ENCODE measurements at regions not wholly inside any gene's neighbourhood (a gene's known extent, or its start where the extent isn't known, plus 50 kb on each side); places are given as distances from the start of the nearest gene placed in this dataset.

DNA sequence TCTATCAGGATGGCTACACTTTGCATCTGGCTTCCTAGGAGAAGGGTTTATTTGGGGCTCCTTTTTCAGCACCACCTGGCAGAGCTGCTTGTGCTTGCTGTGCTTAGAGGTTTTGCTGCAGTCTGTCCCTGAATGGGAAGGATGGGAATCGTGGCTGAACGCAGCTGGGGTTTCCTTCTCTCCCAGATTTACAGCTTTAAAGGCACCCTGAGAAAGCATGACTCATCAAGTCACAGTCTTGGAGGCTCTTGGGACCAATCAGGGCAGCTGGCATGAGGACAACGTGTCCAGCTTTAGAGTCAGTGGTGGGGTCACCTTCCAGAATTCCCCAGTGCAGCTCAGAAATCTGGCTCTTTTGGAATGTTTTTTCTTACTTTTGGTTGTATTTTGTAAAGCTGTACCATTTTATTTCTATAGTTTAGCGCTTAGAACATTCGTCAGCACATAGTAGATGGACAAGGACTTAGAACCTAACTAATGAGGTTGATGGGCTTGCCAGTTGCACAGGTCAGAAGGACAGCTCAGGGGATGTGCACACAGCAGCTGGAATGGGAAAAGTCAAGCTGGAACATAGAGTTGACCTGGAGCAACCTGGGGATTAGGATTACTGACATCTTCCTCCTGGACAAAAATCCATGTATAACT is 222.6 kb downstream of the PRDM2 start:
- no peak for DNase-seq (ENCODE audit: low spot score)

DNA sequence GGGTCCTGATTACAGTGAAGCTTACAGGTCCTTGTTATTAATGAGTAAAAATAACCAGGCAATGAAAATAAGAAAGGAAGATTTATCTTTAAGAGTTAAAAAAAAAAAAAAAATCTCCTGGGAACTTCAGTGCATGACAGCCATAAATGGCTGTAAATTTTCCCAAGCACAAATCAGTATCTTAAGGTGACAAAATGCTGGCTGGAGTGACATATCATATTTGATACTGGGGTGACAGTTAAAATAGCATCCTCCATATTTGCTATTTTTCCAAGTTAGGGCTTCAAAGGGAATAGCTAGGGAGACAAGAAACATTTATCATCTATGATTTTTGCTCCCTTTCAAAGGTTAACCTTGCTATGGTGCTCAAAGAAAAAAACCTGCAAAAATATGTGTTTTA is 226.6 kb downstream of the PRDM2 start:
- DNase-seq (ENCODE audit: low spot score): no peak

DNA sequence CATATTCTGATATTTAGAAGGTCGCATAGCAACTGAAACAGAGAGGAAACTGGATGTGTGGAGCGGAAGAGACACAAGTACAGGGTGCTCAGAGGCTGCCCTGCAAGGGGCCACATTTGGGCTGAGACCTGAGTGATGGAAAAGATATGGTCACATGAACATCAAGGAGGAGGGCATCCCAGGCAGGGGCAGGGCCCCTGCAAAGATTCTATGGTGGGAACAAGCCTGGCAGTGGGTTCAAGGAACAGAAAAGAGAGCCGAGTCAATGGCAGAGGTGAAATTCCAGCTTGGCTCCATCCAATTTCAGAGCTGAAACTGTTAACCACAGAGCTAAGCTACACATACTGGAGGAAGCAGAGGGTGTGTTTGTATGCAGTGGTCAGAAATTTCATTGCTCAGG is 227.7 kb downstream of the PRDM2 start:
- DNase-seq (ENCODE audit: low spot score): no peak

DNA sequence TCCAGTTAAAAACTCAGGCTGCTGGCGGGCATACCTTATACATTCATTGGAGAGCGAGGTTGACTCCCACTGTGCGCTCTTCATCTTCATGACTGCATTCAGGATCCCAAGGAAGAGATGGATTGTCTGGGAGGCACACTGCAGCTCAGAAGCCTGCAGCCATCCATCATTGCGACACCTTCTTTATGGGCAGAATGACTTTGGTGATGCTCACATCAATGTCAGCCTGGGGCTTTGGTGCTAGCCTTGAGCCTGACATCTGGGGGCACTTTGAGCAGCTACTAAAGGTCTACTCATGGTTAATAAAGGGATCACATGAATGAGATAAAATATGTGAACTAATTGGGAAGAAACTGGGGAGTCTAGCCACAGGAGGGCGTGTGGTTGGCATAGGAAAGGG is 229.3 kb downstream of the PRDM2 start:
- DNase-seq (ENCODE audit: low spot score): no peak

DNA sequence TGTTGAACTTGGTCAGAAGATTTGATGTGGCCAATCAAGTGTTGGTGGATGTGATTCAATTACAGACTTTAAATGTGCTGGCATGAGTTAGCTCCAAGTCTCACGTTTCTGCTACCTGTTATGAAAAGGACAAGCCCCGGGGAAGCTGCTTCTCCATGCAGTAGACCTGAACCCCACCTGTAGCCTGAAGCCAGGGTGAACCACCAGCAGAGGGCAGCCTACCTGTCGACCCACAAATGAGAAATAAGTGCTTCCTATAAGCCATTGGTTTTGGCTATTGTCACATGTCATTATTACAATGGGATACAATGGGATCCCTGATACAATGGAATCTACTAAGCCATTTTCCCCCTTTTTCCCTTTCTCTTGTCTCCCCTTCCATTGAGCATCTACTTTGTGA is 230.2 kb downstream of the PRDM2 start:
- no peak for DNase-seq (ENCODE audit: low spot score)

DNA sequence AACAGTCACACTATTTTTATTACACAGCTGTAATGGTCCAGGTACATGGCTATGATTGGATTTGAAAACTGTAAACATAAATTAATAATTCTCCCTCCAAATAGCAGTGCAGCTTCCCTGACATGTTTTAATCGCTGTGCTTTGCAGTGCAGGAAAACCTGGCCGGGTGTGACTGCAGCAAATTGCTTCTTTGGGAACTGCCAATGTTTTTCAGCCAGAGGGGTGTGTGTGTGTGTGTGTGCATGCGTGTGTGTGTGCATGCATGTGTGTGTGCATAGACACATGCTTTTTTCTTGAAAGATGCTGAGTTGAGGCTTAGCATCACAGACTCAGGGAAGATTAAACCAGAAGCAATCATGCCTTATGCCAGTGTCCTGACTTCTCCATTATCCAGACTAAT is 231.2 kb downstream of the PRDM2 start:
- no peak for DNase-seq (ENCODE audit: low spot score)

DNA sequence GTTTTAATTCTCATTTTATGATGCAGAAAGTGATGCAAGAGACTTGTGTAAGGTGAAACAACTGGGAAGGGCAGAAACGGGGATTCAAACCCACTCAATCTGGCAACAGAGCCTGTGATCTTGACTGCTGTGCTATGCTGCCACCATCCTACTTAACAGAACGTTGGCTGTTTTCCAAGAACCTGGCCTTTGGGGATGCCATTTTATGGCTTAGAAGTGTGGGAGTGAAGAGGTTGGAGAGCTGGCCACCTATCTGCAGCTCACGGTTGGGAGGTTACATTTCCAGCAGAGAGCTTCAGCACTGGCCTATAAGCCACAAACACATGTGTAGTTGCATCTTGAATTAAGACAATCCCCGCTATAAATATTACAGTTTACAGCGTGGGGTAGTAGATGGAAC is 235.3 kb downstream of the PRDM2 start:
- no peak for DNase-seq (ENCODE audit: low spot score)

DNA sequence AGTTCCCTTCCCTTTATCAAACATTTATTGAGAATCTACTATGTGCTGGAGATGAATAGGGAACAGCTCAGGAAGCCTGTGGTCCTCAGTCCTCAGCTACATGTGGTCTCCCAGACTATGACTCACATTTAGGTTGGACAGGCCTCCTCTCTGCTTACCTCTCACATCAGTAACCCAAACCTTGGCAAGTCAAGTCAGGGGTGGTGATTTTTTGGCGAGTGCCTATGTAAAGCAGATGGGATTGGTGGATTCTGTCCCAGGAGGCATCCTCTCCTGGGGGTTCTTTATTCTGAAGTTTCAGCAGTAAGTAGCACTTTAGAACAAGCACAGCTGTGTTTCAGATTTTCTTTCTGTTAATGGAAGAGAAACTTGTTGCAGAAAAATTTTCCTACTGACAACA is 241.3 kb downstream of the PRDM2 start:
- no peak for DNase-seq (ENCODE audit: low spot score)

DNA sequence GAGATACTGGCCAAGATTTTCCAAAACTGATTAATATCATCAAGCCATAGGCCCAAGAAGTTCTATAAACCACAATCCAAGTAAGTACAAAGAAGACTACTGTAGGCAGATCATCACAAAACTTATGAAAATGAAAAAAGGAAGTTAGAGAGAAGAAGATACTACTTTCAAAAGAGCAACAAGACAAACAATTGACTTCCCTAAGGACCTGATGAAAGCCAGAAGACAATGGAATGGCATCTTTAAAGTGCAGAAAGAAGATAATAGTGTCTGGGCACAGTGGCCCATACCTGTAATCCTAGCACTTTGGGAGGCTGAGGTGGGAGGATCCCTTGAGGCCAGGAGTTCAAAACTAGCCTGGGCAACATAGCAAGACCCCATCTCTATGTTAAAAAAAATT is 243.1 kb downstream of the PRDM2 start:
- no peak for DNase-seq (ENCODE audit: low spot score)

DNA sequence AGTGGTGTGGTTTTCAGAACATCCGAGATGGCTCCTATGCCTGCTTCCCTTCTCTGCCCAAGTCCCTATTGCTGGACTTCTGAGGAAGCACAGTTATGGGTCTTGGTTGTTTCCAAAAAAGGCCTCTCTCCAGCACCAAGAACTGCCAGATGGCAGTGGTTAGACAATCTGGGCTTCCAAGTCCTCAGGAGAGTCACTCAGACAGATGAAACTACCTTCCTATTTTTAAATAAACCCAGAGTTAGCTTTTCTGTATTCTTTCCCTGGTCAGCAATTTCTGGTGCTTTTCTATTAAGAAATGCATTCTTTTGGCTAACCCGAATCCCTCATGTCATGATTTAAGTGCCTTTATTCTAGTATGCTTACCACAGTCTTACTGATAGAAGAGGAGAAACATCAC is 245.9 kb downstream of the PRDM2 start:
- no peak for DNase-seq (ENCODE audit: low spot score)

DNA sequence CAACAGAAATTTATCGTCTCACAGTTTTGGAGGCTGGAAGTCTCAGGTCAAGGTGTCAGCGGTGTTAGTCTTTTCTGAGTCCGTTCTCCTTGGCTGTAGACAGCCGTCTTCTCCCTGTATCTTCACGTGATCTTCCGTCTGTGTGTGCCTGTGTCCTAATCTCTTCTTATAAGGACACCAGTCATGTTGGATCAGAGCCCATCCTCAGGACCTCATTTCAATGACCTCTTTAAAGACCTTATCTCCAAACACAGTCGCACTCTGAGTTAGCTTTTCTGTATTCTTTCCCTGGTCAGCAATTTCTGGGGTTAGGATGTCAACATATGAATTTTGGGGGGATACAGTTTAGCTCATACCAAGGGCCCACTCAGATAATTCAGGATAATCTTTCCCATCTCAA is 247.7 kb downstream of the PRDM2 start:
- no peak for DNase-seq (ENCODE audit: low spot score)

DNA sequence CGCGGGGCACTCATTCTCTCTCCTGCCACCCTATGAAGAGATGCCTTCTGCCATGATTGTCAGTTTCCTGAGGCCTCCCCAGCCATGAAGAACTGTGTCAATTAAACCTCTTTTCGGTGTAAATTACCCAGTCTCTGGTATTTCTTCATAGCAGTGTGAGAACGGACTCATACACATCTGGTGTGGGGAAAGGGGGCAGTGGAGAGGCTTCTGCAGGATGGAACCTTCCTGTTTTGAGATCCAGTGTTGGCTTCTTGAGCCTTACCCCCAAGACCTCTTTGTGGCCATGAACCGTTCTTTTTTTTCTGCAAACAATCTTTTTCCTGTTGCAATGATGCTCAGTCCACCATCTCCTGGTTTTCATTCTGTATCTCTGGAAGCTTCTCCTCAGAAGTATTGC is 248.4 kb downstream of the PRDM2 start:
- DNase-seq (ENCODE audit: low spot score): no peak

DNA sequence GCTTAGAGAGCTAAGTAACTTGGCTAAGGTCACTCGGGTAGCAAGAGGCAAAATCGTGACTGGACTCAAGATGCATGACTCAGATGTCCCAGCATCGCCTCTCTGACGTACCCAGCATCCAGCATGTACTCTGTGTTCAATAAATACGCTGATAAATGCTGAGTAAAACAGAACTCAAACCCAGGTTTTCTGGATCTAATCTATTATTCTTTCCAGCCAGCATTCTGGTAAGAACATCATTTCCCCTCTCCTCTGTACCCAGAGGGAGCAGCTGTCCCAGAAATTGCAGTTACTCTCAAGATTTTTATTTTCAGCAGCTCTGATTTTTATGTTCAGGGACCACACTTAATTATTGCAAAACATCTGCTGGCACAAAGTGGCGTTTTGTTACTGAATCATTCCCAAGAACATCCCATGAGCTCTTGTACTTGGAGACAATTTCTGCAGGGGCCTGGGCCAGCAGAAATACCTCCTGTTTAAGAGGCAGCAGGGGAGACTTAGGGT is 249.0 kb downstream of the PRDM2 start:
- DNase-seq (ENCODE audit: low spot score): no peak

DNA sequence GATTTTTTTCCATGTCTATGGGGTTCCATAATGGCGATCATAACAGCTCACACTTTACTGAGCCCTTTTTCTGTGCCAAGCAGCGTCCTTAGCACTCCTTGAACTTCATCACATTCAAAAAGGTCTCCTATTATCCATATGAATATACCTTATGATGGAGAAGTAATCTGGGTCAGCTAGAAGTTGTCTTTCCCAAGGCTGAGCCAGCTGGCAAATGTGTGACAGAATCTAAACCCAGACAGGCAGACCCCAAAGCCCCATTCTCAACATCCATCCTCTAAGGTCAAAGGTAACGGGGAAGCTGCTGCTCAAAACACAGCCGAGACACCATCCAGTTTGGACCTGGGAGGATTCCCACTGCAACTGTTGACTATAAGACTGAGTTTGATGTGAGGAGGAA is 249.6 kb downstream of the PRDM2 start:
- no peak for DNase-seq (ENCODE audit: low spot score)

DNA sequence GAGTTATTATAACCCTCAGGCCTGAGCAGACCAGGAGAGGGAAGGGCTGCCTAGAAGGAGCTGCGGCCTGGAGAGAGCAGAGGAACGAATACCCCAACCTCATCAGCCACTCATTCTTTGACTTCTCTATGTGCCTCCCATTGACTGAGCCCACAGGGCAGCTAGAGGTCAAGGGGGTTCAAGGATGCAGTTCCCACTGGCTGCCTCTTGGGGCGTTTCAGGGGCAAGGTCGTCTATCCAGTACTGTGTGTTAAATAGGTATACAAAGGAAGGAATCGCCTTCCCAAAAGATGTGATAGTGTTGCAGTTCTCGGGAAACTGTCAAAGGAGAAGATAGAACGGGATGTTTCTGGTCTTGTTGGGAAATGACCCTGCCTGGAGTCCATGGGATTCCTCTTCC is 250.6 kb downstream of the PRDM2 start:
- DNase-seq (ENCODE audit: low spot score): no peak

DNA sequence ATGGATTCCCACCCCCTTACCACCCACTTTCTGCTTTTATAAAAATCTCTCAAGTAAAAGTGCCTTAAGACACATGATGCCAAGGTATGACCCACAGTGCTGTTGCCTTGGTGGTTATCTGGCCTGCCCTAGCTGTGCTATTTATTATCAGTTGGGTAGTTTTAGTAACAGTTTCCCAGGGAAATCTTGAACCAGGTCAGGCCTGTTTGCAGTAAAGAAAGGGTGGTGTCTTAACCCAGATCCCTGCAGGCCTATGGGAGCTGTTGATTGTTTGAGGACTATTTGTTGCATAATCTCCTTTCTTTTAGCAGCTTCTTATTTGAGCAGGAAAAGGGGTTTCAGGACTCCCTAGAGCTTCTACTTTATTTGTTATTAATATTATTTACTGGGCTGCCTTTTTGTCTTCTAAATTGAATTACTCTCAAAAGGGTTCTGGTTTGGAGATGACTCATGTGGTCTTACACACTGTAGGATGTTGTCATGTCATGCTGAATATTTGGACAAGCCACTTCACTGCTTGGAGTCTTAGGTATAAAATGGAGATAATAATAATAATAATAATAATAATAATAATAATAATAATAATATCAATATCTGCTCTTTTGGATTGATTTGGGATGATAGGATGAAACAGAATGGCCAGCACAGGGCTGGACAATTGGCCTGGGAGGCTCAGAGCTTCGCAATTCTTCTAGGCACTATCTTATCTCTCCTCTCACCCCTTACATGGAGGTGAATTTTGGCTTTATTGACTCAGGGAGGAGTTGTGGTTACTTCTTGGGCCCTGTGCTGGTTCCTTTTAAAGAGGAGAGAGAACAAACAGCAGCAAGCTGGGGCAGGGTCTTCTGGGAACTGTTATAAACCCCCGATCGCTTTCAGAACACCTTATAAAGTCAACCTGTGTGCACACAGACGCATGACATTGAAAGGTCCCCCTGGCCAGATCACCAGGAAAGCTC is 252.1 kb downstream of the PRDM2 start:
- no peak for DNase-seq (ENCODE audit: low spot score)

DNA sequence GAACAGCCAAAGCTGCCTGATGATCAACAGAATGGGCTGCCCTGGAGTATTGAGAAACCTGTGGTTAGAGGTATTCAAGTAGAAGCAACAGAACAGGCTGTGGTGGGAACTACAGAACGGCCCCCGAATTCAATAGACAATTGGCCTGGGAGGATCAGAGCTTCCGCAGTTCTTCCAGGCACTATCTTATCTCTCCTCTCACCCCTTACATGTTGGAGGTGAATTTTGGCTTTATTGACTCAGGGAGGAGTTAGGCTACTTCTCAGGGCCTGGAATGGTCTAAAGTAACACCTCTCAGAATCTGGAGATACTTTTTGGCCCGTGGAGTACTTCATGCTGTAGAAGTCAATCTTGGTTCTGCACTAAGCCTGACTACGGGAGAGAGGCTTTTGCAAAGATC is 253.0 kb downstream of the PRDM2 start:
- DNase-seq (ENCODE audit: low spot score): no peak

DNA sequence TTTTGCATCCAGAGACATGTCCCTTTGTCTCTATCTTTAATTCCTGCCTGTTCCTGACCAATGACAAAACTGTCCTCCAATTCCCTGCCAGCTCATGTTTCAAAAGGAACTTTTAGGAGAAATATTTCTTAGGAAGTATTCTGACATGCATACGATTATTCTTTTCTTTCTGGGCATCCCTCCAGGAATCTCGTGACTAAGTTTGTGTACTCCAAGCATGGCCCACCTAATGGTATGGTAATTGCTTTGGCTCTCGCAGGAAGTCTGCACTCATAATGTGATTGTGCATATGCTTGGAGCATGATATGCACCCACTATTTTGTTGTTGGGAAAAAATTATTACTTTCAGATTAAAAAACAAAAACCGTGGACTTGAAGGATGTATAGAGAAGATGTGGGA is 256.4 kb downstream of the PRDM2 start:
- no peak for DNase-seq (ENCODE audit: low spot score)

DNA sequence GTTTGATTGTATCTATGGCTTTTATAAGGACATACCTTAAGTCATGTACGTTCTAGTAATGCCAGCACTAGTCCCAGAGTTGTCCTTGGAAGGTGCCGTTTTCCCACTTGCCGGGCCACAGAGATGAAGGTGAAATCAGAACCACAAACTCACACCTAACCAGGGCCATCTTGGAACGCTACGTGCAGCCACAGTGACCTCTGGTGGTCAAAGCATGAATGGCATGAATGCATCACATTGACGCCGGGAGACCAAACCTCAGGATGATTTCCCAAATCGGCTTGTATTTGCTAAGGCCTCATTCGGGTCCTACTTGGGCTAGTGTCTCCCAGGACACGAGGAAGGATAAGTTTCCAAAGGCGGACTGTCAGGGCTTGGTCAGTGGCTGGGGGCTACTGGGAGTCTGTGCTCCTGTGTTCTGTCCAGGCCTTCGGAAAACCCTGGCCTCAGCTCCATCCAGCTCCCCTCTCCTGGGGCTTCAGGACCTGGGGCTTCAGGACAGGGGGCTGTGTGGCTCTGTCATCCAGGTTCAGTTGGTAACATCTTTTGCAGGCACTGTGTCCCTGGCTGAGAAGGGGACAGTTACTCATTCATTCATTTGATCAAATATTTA is 260.5 kb downstream of the PRDM2 start:
- DNase-seq (ENCODE audit: low spot score): peak; percentile 81

DNA sequence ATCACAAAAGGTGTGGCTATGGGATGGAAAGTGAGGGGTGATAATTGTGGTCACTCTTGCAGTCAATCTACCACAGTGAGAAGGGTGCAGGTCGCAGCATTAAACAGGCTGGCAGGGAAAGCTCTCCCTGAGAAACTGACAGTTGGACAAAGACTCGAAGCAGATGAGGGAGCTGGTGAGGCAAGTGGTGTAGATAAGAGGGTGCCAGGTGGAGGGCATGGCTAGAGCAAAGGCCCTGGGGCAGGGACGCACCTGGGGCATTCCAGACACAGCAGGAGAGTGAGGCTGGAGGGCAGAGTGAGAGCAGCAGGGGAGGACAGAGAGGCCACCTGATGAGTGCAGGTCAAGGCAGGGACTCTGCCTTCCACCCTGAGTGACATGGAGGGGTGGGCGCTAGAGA is 264.8 kb downstream of the PRDM2 start:
- DNase-seq (ENCODE audit: low spot score): no peak

DNA sequence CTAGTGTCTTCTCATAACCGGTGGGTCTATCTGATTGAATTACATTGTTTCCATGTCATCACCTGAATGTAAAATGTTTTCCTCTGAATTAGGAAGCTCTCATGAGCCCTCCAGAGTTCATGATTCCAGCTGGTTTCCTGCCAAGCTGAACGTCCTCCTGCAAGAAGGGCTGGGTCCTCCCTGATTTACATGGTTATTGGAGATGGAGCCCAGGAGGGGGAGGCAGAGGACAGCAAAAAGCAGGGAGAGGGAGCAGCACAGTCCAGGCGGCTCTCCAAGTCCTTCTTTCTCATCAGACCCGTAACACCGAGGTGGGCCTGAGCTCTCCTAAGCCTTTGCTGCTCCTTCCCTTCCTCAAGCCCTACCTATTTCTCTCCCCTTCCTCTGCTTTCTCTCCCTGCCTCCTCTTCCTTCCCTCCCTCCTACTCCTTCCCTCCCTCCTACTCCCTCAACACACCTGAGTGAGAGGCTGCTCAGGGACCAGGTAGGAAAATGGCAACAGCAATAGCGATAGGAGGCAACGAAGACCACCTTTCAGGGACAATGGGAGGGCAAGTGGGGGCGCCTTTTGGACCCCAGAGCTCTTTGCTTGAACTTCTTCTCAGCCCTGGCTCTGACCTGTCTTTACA is 265.9 kb downstream of the PRDM2 start:
- DNase-seq (ENCODE audit: low spot score): peak; percentile 69

DNA sequence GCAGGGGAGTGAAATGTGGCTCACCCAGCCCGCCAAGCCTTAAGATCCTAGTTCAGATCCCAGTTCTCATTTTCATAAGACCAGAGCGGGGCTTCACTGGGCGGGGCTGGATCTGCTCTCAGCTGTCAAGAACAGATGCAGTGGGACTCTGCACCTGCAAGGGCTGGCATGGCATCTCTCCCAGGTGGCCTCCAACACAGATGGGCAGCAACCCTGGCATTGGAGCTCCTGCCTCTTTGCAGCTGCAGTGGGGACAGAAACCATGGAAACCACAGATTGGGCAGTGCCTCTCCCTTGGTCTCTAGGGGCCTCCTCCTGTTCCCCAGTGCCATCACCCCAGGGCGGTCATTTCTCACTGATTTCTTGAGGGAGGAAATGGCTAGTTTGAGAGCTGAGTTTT is 267.7 kb downstream of the PRDM2 start:
- no peak for DNase-seq (ENCODE audit: low spot score)

DNA sequence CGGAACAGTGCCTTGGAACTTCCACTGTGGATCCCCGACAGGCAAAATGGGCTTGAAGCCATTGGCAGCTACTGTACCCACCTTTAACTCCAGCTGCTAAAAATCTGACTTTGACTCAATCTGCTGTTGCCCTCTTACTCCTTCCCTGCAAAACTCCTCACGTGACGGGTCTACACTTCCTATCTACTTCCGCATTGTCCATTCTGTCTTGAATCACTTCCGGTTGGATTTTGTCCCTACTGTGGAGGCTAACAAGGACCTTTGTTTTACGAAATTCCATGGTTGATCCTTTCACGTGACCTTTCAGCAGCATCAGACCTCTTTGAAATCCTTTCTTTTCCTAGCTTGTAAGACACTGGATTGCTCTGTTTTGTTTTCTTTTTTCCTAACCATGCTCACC is 268.4 kb downstream of the PRDM2 start:
- no peak for DNase-seq (ENCODE audit: low spot score)

Data from ecto neural progenitor cell (in vitro differentiated cells).